ENCODE measurements at regions not wholly inside any gene's neighbourhood (a gene's known extent, or its start where the extent isn't known, plus 50 kb on each side); places are given as distances from the start of the nearest gene placed in this dataset.

DNA sequence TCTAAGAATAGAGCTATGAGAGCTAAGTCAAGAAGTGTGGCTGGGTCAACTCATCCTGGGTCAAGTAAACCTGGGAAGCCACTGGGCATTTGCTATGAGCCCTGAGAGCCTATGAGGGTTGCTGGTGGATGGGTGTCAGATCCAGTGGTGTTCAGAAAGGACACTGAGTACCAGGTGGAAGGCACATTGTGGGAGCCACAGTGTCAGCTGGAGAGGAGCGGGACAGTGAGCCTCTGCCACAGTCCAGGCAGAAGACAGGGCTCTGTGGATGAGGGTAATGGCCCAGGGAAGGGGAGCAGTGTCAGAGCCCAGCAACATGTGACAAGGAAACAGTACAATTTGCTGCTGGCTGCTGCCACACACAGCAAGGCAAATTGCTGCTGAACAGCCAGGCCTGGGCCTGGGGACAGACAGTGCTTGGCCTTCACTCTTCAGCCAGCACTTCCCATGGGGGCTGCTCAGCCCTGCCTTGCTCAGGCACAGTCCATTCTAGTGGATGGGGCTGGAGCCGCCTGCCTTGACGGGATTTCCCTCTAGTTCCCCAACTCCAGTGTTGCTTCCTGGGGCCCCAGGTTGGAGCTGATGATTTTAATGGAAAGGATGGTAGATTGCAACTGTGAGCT, 90.9 kb upstream of the CHST15 start:
- no peaks in the 10 kb centered on the region for H3K4me1 ChIP-seq (ENCODE audit: control insufficient read depth, extremely low read depth, insufficient read depth, low read length)
- H3K27ac ChIP-seq (ENCODE audit: insufficient read depth, low read length), result no peak overlapping the region
- no peak overlapping the region for H3K4me3 ChIP-seq (replicated peaks in 1 of 4; ENCODE audit: control extremely low read depth in 1 of 4, insufficient read depth in 1 of 4, low read depth in 3 of 4, low read length in 4 of 4)
- no peak overlapping the region for H3K4me2 ChIP-seq (ENCODE audit: extremely low read depth, insufficient read depth, low read length)
- no peak for DNase-seq (ENCODE audit: low read depth in 2 of 2)
- H2AFZ ChIP-seq (ENCODE audit: low read length), result no peak overlapping the region
- no peak for TF ChIP-seq EZH2 (IDR thresholded peaks at IDR 0.05; ENCODE audit: low read length, missing control alignments)
- TF ChIP-seq, protein P1, sequence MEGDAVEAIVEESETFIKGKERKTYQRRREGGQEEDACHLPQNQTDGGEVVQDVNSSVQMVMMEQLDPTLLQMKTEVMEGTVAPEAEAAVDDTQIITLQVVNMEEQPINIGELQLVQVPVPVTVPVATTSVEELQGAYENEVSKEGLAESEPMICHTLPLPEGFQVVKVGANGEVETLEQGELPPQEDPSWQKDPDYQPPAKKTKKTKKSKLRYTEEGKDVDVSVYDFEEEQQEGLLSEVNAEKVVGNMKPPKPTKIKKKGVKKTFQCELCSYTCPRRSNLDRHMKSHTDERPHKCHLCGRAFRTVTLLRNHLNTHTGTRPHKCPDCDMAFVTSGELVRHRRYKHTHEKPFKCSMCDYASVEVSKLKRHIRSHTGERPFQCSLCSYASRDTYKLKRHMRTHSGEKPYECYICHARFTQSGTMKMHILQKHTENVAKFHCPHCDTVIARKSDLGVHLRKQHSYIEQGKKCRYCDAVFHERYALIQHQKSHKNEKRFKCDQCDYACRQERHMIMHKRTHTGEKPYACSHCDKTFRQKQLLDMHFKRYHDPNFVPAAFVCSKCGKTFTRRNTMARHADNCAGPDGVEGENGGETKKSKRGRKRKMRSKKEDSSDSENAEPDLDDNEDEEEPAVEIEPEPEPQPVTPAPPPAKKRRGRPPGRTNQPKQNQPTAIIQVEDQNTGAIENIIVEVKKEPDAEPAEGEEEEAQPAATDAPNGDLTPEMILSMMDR (conservative IDR thresholded peaks at IDR 0.05 in 1 of 2, IDR thresholded peaks at IDR 0.05 in 1 of 2; ENCODE audit: low read depth in 1 of 2, low read length in 2 of 2), result no peak
- no peaks in the 10 kb centered on the region for H3K9me3 ChIP-seq (ENCODE audit: control insufficient read depth, insufficient read depth, low read depth, low read length)
- H3K79me2 ChIP-seq (ENCODE audit: control insufficient read depth, insufficient read depth, low read length), result no peaks in the 10 kb centered on the region
- H3K27me3 ChIP-seq (ENCODE audit: control insufficient read depth, insufficient read depth, low read length), result no peaks in the 10 kb centered on the region
- no peak overlapping the region for H3K9ac ChIP-seq (ENCODE audit: insufficient read depth, low read length)
- H3K36me3 ChIP-seq (ENCODE audit: control insufficient read depth, insufficient read depth, low read length), result no peaks in the 10 kb centered on the region
- no peaks in the 10 kb centered on the region for H4K20me1 ChIP-seq (ENCODE audit: control insufficient read depth, extremely low read depth, insufficient read depth, low read length)

DNA sequence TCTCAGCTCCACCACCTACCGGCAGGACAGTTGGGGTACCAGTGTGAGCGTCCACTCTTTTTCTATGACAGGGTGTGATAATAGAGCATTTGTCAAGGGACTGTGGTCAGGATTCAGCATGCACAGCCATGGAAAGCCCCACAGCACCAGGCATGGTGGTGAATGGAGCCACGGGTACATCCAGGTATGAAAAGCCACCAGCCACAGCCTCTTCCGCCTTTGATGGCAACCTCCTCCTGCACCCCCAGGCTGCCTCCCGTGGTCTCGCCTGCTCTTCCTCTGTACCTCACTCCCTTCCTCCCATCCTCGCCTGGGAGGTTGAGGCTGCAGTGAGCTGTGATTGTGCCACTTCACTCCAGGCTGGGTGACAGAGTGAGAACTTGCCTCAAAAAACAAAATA, 90.2 kb upstream of the CHST15 start:
- Histone ChIP-seq H3K27ac (ENCODE audit: insufficient read depth, low read length) (no peak overlapping the region), H3K4me2 (ENCODE audit: extremely low read depth, insufficient read depth, low read length) (no peak overlapping the region), H3K79me2 (ENCODE audit: control insufficient read depth, insufficient read depth, low read length) (no peaks in the 10 kb centered on the region), H3K36me3 (ENCODE audit: control insufficient read depth, insufficient read depth, low read length) (no peaks in the 10 kb centered on the region), H3K4me3 (replicated peaks in 1 of 4; ENCODE audit: control extremely low read depth in 1 of 4, insufficient read depth in 1 of 4, low read depth in 3 of 4, low read length in 4 of 4) (no peak overlapping the region), H2AFZ (ENCODE audit: low read length) (no peak overlapping the region), H3K9ac (ENCODE audit: insufficient read depth, low read length) (no peak overlapping the region), H4K20me1 (ENCODE audit: control insufficient read depth, extremely low read depth, insufficient read depth, low read length) (no peaks in the 10 kb centered on the region), H3K4me1 (ENCODE audit: control insufficient read depth, extremely low read depth, insufficient read depth, low read length) (no peaks in the 10 kb centered on the region), H3K27me3 (ENCODE audit: control insufficient read depth, insufficient read depth, low read length) (no peaks in the 10 kb centered on the region), H3K9me3 (ENCODE audit: control insufficient read depth, insufficient read depth, low read depth, low read length) (no peaks in the 10 kb centered on the region)
- no peak for TF ChIP-seq EZH2 (IDR thresholded peaks at IDR 0.05; ENCODE audit: low read length, missing control alignments)
- TF ChIP-seq, protein P1 (conservative IDR thresholded peaks at IDR 0.05 in 1 of 2, IDR thresholded peaks at IDR 0.05 in 1 of 2; ENCODE audit: low read depth in 1 of 2, low read length in 2 of 2), result no peak
- no peak for DNase-seq (ENCODE audit: low read depth in 2 of 2)

DNA sequence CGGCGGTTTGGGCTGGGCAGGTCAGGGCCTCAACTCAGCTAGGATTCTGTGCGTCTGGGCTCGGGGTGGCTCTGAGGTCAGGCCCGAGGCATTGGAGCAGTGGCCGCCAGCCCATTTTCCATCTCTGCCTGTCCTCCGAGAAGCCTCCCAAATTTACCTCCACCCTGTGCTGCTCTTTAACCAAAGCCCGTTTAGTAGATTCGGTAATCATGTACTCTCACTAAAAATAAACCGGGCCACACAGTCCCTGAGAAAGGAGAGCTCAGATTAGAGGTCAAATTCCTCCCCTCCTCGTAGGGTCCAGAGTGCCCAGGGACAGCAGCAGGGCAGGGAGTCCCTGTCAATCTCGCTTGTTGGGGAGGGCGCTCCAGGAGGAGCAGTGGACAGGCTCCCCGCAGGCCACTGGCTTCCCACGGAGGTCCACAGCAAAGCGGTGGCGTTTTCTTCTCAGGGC, 88.7 kb upstream of the CHST15 start:
- no peak overlapping the region for H3K4me2 ChIP-seq (ENCODE audit: extremely low read depth, insufficient read depth, low read length)
- H3K9me3 ChIP-seq (ENCODE audit: control insufficient read depth, insufficient read depth, low read depth, low read length), result no peaks in the 10 kb centered on the region
- H3K79me2 ChIP-seq (ENCODE audit: control insufficient read depth, insufficient read depth, low read length), result no peaks in the 10 kb centered on the region

More for the DNA sequence above, 88.7 kb upstream of the CHST15 start:
- Histone ChIP-seq H3K4me1 (ENCODE audit: control insufficient read depth, extremely low read depth, insufficient read depth, low read length) (no peaks in the 10 kb centered on the region), H2AFZ (ENCODE audit: low read length) (no peak overlapping the region), H3K36me3 (ENCODE audit: control insufficient read depth, insufficient read depth, low read length) (no peaks in the 10 kb centered on the region), H3K27me3 (ENCODE audit: control insufficient read depth, insufficient read depth, low read length) (no peaks in the 10 kb centered on the region), H4K20me1 (ENCODE audit: control insufficient read depth, extremely low read depth, insufficient read depth, low read length) (no peaks in the 10 kb centered on the region), H3K4me3 (replicated peaks in 1 of 4; ENCODE audit: control extremely low read depth in 1 of 4, insufficient read depth in 1 of 4, low read depth in 3 of 4, low read length in 4 of 4) (no peak overlapping the region), H3K9ac (ENCODE audit: insufficient read depth, low read length) (no peak overlapping the region), H3K27ac (ENCODE audit: insufficient read depth, low read length) (no peak overlapping the region)
- no peak for DNase-seq (ENCODE audit: low read depth in 2 of 2)
- TF ChIP-seq, protein P1 (conservative IDR thresholded peaks at IDR 0.05 in 1 of 2, IDR thresholded peaks at IDR 0.05 in 1 of 2; ENCODE audit: low read depth in 1 of 2, low read length in 2 of 2), result no peak
- no peak for TF ChIP-seq EZH2 (IDR thresholded peaks at IDR 0.05; ENCODE audit: low read length, missing control alignments)

All from fibroblast of lung (primary cell).